SK-N-SH treated with all-trans-retinoic acid at 6 μM for 48 hours (cell line): ENCODE measurements at regions not wholly inside any gene's neighbourhood (a gene's known extent, or its start where the extent isn't known, plus 50 kb on each side); places are given as distances from the start of the nearest gene placed in this dataset.

ENCODE experiments used
- ATAC-seq: fragments of 200-7000 bp; cut with Tn5 transposase; 3 replicates; pipeline ENCODE4 v1.9.1; 2020; ENCODE audit warnings: mild to moderate bottlenecking, moderate library complexity
- BACH2 ChIP-seq: fragments of 250-450 bp; sonication (Bioruptor Pico); IDR thresholded peaks from 2 replicates; pipeline ENCODE4 v1.9.0; 2021; ENCODE audit warnings: mild to moderate bottlenecking, borderline replicate concordance
- CREB5 ChIP-seq: fragments of 250-450 bp; sonication (Bioruptor Pico); IDR thresholded peaks from 2 replicates; pipeline ENCODE4 v1.5.1; 2020; ENCODE audit warnings: low read depth, mild to moderate bottlenecking, moderate library complexity
- CSDC2 ChIP-seq: fragments of 250-450 bp; sonication (Bioruptor Pico); IDR thresholded peaks from 2 replicates; pipeline ENCODE4 v1.5.0; 2020; ENCODE audit warnings: mild to moderate bottlenecking, moderate library complexity
- ESRRG ChIP-seq: fragments of 250-450 bp; sonication (Bioruptor Pico); IDR thresholded peaks from 2 replicates; pipeline ENCODE4 v1.6.1; 2021; ENCODE audit warnings: mild to moderate bottlenecking
- GLIS3 ChIP-seq: fragments of 250-450 bp; sonication (Bioruptor Pico); IDR thresholded peaks from 2 replicates; pipeline ENCODE4 v1.5.0; 2020; ENCODE audit warnings: mild to moderate bottlenecking, moderate library complexity
- ISL1 ChIP-seq: fragments of 250-450 bp; sonication (Bioruptor Pico); IDR thresholded peaks from 2 replicates; pipeline ENCODE4 v2.1.2; 2022; ENCODE audit warnings: mild to moderate bottlenecking, moderate library complexity
- PPARA ChIP-seq: fragments of 250-450 bp; sonication (Bioruptor Pico); IDR thresholded peaks from 2 replicates; pipeline ENCODE4 v1.5.0; 2020; ENCODE audit warnings: mild to moderate bottlenecking, borderline replicate concordance
- RARB ChIP-seq: fragments of 250-450 bp; sonication (Bioruptor Pico); IDR thresholded peaks from 2 replicates; pipeline ENCODE4 v1.8.0; 2021; ENCODE audit warnings: mild to moderate bottlenecking, moderate library complexity
- SNAI2 ChIP-seq: fragments of 250-450 bp; sonication (Bioruptor Pico); IDR thresholded peaks from 2 replicates; pipeline ENCODE4 v1.5.0; 2020; ENCODE audit warnings: mild to moderate bottlenecking, moderate library complexity
- TCF4 ChIP-seq: fragments of 250-450 bp; sonication (Bioruptor Pico); IDR thresholded peaks from 2 replicates; pipeline ENCODE4 v1.8.0; 2021; ENCODE audit warnings: mild to moderate bottlenecking, moderate library complexity, borderline replicate concordance
- TOX ChIP-seq: fragments of 250-450 bp; sonication (Bioruptor Pico); IDR thresholded peaks from 2 replicates; pipeline ENCODE4 v1.8.0; 2021; ENCODE audit warnings: mild to moderate bottlenecking, moderate library complexity, borderline replicate concordance
- ZFP3 ChIP-seq: fragments of 250-450 bp; sonication (Bioruptor Pico); IDR thresholded peaks from 2 replicates; pipeline ENCODE4 v1.5.0; 2020; ENCODE audit warnings: mild to moderate bottlenecking, moderate library complexity
- ZFP30 ChIP-seq: fragments of 450-650 bp; formaldehyde crosslinking; IDR thresholded peaks from 2 replicates; pipeline ENCODE4 v1.5.0; 2022; ENCODE audit warnings: mild to moderate bottlenecking, moderate library complexity
- ZNF565 ChIP-seq: fragments of 450-650 bp; formaldehyde crosslinking; conservative IDR thresholded peaks from 2 replicates; pipeline ENCODE4 v1.5.0; 2020; ENCODE audit warnings: low read depth, mild to moderate bottlenecking, moderate library complexity
- ZNF70 ChIP-seq: fragments of 450-650 bp; formaldehyde crosslinking; IDR thresholded peaks from 2 replicates; pipeline ENCODE4 v1.5.0; 2020; ENCODE audit warnings: mild to moderate bottlenecking, moderate library complexity
- ZNF8 ChIP-seq: fragments of 450-650 bp; formaldehyde crosslinking; IDR thresholded peaks from 2 replicates; pipeline ENCODE4 v1.5.0; 2020; ENCODE audit warnings: mild to moderate bottlenecking, moderate library complexity
- TF ChIP-seq, protein P1 (sequence below): fragments of 250-450 bp; sonication (Bioruptor Pico); IDR thresholded peaks from 2 replicates; pipeline ENCODE4 v1.8.0; 2021; ENCODE audit warnings: low read depth, mild to moderate bottlenecking, moderate library complexity, borderline replicate concordance
- TF ChIP-seq, protein P2 (sequence below): fragments of 250-450 bp; sonication (Bioruptor Pico); IDR thresholded peaks from 2 replicates; pipeline ENCODE4 v1.8.0; 2020; ENCODE audit warnings: mild to moderate bottlenecking, moderate library complexity, borderline replicate concordance
- TF ChIP-seq, protein P3 (sequence below): fragments of 250-450 bp; sonication (Bioruptor Pico); IDR thresholded peaks from 2 replicates; pipeline ENCODE4 v1.5.0; 2020; ENCODE audit warnings: mild to moderate bottlenecking, moderate library complexity

DNA sequence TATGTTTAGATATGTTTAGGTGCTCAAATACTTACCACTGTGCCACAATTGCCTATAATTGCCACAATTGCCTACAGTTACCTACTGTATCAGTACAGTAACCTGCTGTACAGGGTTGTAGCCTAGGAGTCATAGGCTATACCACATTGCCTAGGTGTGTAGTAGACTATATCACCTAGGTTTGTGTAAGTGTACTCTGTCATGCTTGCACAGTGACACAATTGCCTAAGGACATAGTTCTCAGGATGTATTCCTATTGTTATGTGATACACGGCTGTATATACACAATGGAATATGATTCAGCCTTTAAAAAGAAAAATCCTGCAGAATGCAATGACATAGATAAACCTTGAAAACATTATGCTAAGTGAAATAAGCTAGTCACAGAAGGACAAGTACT, 264.8 kb downstream of the RAP2B start:
- ATAC-seq: no peak

DNA sequence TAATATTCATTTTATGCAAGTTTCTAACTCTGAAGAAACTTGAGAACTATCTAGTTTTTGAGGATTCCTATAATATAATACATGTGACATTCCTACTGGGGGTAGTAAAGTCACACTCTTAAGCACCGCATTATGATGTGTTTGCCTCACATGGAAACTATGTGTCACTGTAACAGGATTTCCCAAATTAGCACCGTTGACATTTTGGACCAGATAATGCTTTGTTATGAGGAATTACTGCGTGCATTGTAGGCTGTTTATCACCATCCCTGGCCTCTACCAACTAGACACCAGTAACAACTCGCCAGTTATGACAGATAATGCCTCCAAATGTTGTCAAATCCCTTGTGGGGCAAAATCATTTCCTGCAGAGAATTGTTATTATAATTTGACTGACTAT, 267.8 kb downstream of the RAP2B start:
- ATAC-seq: no peak
- TF ChIP-seq TOX (CRISPR knock-in tag) (no peak), TCF4 (no peak), CSDC2 (CRISPR knock-in tag) (no peak), RARB (no peak), BACH2 (CRISPR knock-in tag) (no peak), CREB5 (no peak), ZNF70 (CRISPR knock-in tag) (no peak), ZFP30 (no peak), SNAI2 (no peak), ZNF8 (CRISPR knock-in tag) (no peak)
- TF ChIP-seq, protein P1, sequence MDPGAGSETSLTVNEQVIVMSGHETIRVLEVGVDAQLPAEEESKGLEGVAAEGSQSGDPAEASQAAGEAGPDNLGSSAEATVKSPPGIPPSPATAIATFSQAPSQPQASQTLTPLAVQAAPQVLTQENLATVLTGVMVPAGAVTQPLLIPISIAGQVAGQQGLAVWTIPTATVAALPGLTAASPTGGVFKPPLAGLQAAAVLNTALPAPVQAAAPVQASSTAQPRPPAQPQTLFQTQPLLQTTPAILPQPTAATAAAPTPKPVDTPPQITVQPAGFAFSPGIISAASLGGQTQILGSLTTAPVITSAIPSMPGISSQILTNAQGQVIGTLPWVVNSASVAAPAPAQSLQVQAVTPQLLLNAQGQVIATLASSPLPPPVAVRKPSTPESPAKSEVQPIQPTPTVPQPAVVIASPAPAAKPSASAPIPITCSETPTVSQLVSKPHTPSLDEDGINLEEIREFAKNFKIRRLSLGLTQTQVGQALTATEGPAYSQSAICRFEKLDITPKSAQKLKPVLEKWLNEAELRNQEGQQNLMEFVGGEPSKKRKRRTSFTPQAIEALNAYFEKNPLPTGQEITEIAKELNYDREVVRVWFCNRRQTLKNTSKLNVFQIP (CRISPR knock-in tag): no peak
- TF ChIP-seq, protein P2, sequence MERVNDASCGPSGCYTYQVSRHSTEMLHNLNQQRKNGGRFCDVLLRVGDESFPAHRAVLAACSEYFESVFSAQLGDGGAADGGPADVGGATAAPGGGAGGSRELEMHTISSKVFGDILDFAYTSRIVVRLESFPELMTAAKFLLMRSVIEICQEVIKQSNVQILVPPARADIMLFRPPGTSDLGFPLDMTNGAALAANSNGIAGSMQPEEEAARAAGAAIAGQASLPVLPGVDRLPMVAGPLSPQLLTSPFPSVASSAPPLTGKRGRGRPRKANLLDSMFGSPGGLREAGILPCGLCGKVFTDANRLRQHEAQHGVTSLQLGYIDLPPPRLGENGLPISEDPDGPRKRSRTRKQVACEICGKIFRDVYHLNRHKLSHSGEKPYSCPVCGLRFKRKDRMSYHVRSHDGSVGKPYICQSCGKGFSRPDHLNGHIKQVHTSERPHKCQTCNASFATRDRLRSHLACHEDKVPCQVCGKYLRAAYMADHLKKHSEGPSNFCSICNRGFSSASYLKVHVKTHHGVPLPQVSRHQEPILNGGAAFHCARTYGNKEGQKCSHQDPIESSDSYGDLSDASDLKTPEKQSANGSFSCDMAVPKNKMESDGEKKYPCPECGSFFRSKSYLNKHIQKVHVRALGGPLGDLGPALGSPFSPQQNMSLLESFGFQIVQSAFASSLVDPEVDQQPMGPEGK (CRISPR knock-in tag): no peak

More for the DNA sequence above, 264.8 kb downstream of the RAP2B start:
- TF ChIP-seq, protein P2 (CRISPR knock-in tag): no peak
- no peak for TF ChIP-seq ZFP30
- no peak for TF ChIP-seq ZNF70 (CRISPR knock-in tag)
- no peak for TF ChIP-seq ISL1 (CRISPR knock-in tag)
- TF ChIP-seq, protein P1 (CRISPR knock-in tag): no peak
- TF ChIP-seq ZNF8 (CRISPR knock-in tag): no peak
- no peak for TF ChIP-seq CSDC2 (CRISPR knock-in tag)
- no peak for TF ChIP-seq CREB5
- no peak for TF ChIP-seq ZFP3 (CRISPR knock-in tag)
- TF ChIP-seq RARB: no peak
- TF ChIP-seq BACH2 (CRISPR knock-in tag): no peak
- TF ChIP-seq TCF4: no peak

GRCh38 chr3:153431076-153431475, 269.1 kb downstream of the RAP2B start:
- TF ChIP-seq TOX (CRISPR knock-in tag) (no peak), GLIS3 (CRISPR knock-in tag) (no peak), ESRRG (CRISPR knock-in tag) (no peak), ZFP3 (CRISPR knock-in tag) (no peak), ZNF565 (CRISPR knock-in tag) (no peak), ISL1 (CRISPR knock-in tag) (no peak), ZNF8 (CRISPR knock-in tag) (no peak), TCF4 (no peak), RARB (no peak), PPARA (no peak), ZNF70 (CRISPR knock-in tag) (no peak)
- TF ChIP-seq, protein P2 (CRISPR knock-in tag): no peak
- TF ChIP-seq, protein P1 (CRISPR knock-in tag): no peak
- TF ChIP-seq, protein P3, sequence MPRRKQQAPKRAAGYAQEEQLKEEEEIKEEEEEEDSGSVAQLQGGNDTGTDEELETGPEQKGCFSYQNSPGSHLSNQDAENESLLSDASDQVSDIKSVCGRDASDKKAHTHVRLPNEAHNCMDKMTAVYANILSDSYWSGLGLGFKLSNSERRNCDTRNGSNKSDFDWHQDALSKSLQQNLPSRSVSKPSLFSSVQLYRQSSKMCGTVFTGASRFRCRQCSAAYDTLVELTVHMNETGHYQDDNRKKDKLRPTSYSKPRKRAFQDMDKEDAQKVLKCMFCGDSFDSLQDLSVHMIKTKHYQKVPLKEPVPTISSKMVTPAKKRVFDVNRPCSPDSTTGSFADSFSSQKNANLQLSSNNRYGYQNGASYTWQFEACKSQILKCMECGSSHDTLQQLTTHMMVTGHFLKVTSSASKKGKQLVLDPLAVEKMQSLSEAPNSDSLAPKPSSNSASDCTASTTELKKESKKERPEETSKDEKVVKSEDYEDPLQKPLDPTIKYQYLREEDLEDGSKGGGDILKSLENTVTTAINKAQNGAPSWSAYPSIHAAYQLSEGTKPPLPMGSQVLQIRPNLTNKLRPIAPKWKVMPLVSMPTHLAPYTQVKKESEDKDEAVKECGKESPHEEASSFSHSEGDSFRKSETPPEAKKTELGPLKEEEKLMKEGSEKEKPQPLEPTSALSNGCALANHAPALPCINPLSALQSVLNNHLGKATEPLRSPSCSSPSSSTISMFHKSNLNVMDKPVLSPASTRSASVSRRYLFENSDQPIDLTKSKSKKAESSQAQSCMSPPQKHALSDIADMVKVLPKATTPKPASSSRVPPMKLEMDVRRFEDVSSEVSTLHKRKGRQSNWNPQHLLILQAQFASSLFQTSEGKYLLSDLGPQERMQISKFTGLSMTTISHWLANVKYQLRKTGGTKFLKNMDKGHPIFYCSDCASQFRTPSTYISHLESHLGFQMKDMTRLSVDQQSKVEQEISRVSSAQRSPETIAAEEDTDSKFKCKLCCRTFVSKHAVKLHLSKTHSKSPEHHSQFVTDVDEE (CRISPR knock-in tag): no peak
- no peak for ATAC-seq
